22Rv1 (cell line): ENCODE measurements at regions not wholly inside any gene's neighbourhood (a gene's known extent, or its start where the extent isn't known, plus 50 kb on each side); places are given as distances from the start of the nearest gene placed in this dataset.

Source experiments
- CTCF ChIP-seq: fragments of 450-650 bp; IDR thresholded peaks from 2 replicates; pipeline ENCODE4 v1.5.1; 2017; ENCODE audit warnings: mild to moderate bottlenecking
- ZFX ChIP-seq: fragments of 450-650 bp; IDR thresholded peaks from 2 replicates; pipeline ENCODE4 v1.6.1; 2017; ENCODE audit warnings: antibody characterized with exemption, borderline replicate concordance

DNA sequence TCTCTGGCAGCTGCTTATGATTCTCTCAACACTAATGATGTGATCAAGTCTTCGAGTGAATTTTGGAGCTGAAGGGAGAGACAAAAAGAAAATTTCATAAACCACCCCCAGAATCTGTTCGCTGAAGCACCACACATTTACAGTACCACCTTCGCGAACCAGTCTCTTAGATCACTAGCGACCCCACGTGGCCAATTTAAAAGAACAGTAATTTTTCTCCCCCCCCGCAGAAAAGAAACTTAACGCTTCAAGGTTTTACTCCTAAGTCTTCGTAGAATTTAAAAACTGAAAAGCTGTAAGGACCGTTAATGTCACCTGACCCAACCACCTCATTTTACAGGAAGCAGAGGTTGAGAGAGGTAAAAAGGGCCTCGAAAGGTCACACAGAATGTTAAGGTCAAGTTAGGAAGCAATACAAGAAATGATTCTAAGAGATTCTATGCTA is 187.5 kb downstream of the QDPR start:
- TF ChIP-seq CTCF (peak; percentile 81), ZFX (no peak)
